Activated CD4-positive, alpha-beta T cell treated with anti-CD3 and anti-CD28 coated beads for 48 hours (primary cell): ENCODE measurements at regions not wholly inside any gene's neighbourhood (a gene's known extent, or its start where the extent isn't known, plus 50 kb on each side); places are given as distances from the start of the nearest gene placed in this dataset.
"Not testable (repeated sequence)": the region's sequence is repeated elsewhere in the genome, so short reads cannot be mapped to it uniquely, and the experiment has no call there.

Experiments used
- DNase-seq: peaks from one replicate; pipeline ENCODE4 v3.0.0-alpha.2; 2020

DNA sequence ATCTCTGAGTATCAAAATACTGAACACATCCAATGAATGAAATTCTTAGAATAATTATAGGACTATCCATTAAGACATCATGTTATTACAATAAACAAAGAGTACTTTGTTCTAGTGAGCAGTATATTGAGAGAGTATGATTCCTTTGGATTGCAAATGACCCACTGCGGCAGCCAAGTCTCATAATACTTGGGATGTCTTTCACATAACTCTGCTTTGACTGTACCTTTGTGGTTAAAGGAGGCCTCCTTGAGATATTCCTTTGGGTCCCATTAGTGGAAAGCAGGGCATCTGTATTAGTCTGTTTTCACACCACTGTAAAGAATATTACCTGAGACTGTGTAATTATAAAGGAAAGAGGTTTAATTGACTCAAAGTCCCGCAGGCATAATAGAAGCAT is 593.8 kb downstream of the TRHDE start:
- no peak for DNase-seq

DNA sequence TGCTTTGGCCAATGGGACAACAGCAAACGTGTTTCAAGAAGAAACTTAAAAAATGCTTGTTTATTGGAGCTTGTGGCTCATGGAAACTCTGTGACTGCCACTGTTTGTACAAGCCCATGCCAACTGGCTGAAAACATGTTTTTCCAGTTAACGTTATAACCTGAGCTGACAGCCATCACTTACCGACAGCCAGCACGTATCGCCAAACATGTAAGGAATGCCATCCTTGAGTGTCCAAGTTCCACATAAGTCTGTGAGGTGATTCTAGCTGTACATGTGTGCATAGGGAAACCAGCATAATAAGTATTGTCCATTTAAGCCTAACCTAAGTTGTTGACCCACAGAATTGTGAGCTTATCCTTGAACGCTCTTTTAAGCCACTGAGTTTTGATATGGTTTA is 596.9 kb downstream of the TRHDE start:
- no peak for DNase-seq

DNA sequence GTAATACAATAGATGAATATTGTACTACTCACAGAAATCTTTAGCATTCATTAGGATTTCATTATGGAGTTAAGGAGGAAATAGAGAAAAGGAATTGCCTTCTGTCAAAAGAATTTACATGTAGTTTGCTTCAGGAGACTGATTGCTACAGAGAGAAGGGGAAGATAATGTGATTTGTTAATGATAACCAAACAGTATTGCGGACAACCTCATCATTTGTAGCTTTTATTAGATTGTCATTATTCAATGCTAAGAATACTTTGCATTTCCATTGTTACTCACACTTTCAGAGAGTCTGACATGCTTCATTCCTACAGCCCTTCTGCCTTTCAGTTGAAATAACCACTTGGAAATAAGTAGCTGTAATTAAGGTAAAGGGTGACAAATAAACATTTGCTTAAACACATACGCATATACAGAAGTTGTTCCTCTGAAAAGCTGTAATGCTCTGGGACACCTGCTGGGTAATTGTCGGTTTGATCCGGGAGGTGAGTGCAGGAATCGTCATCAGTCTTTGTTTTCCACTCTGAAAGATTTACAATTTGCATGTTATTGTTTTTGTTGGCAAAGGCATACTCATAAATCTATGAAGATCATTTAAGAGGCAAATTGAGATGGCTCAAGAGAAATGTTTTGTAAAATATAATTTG is 600.2 kb downstream of the TRHDE start:
- no peak for DNase-seq

DNA sequence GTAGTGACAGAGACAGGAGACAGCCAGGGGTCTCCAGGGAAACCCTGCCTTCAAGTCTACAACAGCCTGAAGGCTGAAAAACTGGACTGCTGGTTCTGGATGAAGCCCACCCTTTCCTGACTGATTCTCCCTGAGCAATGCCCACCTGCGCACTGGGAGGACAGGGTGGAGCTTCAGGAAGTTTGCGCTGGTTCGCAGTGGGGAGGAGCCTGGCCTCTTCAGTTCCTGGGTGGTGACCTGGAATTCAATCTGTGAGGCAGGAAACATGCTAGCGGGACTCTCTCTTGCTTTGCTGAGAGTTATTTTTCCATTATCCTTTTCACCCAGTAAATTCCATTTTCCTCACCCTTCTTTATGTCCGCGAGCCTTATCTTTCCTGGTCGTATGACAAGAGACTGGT is 600.8 kb downstream of the TRHDE start:
- DNase-seq = no peak

DNA sequence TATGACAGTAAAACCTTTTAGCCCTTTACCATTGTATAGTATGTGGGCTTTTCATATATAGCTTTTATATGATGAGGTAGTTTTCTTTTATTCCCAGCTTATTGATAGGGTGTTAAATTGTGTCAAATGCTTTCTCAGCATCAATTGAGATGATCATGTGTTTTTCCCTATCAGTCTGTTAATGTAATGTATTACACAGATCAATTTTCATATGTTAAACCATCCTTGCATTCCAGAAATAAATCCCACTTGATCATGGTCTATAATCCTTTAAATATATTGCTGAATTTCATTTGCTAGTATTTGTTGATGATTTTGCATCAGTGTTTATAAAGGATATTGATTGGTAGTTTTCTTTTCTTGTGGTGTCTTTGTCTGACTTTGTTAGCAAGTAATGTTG is 603.9 kb downstream of the TRHDE start:
- DNase-seq = no peak

DNA sequence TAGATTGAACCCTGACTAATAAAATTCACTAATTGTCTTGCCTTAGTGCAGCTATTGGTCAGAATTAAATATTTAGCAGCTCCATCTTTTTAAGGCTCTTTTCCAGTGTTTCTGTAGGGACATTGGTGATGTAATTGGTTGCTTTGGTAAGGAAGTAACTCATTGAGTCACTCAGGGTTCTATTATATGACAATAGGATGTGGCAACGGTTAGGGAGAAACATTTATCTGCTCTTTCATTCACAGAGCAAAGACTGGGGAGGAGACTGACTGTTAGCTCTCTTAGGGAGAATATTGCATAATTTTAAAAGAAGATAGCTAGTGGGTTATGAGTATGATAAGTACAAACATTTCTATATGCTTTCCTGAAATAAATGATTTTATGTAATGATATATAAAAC is 616.5 kb downstream of the TRHDE start:
- no peak for DNase-seq

DNA sequence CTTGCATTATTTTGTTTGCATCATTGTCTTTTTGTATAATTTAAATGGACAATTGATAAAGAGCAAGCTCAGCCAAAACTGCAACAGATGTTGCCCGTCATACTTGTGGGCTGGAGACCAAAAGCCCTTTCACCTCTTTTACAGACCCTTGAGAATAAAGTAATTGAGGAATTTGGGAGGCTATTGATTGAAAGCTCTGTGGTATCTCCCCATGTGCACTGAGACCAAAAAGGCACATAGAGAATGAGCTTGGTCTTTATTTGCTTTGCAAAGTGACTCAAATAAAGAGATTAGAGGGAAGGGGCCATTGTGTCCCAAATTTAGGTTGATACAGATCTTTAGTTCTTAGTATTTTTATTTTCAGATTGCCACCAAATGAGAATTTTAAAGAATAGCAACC is 617.6 kb downstream of the TRHDE start:
- DNase-seq = no peak

DNA sequence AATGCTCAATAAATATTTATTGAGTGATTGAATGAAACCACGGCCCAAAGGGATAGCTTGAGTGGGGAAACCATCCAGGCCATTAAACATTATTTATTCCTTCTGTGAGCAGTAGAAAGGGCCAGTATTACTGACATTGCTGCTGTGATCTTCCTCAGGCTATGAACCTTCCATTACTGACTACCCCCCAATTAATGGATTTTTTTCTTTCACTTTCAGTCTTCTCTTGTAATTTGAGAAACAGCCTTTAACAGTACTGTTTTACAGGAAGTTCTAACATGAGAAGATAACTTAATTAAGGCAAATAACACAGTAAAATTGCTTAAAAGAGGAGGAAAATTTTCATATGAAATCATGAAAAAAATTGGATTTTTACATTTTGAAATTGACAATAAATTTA is 629.5 kb downstream of the TRHDE start:
- DNase-seq = no peak

DNA sequence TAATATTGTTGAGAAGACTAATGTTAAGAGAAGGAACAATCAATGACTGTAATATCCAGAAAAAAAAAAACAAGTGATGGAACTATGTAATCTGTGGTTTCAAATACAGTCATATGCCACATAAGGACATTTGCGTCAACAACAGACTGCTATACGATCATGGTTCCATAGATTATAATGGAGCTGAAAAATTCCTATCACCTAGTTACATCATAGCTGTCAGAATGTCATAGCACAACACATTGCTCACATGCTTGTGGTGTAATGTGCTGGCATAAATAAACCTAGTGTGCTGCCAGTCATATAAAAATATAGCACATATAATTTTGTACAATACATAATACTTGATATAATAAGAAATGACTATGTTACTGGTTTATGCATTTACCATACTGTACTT is 653.5 kb downstream of the TRHDE start:
- DNase-seq = no peak

DNA sequence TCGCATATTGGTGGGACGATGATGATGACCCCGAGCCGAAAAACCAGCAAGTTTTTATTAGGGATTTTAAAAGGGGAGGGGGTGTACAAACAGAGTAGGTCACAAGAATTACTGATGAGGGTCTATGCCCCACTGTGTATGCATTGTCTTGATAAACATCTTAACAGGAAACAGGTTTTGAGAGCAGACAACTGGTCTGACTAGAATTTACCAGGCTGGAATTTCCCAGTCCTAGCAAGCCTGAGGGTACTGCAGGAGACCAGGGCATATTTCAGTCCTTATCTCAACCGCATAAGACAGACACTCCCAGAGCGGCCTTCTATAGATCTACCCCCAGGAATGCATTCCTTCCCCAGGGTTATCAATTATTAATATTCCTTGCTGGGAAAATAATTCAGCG is 659.7 kb downstream of the TRHDE start:
- DNase-seq = not testable (repeated sequence)

DNA sequence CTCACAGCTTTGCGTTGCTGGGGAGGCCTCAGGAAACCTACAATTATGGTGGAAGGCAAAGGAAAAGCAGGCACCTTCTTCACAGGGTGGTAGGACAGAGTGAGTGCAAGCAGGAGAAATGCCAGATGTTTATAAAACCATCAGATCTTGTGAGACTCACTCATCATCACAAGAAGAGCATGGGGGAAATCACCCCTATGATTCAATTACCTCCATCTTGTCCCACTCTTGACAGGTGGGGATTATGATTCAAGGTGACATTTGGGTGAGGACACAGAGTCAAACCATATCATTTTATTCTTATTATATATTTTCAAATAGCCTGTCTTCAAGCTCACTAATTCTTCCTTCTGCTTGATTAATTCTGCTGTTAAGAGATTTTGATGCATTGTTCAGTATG is 665.3 kb downstream of the TRHDE start:
- no peak for DNase-seq

DNA sequence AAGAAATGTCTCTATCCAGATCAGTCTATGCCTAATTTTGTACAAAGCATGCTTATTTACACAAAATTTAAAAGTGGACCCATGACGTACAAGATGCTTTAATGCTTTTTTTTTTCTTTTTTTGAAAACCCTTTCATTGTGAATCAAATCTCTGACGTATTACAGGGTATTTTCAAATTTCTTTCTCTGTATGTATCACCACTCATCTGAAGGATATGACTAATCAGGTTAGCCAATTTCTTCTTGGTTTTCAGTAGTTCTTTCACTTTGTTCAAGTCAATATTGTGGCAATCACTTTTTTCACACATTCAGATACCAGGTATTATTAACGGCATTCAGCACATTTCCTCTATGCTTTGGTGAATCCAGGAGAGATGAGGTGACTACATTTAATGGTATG is 685.3 kb downstream of the TRHDE start:
- DNase-seq = no peak

DNA sequence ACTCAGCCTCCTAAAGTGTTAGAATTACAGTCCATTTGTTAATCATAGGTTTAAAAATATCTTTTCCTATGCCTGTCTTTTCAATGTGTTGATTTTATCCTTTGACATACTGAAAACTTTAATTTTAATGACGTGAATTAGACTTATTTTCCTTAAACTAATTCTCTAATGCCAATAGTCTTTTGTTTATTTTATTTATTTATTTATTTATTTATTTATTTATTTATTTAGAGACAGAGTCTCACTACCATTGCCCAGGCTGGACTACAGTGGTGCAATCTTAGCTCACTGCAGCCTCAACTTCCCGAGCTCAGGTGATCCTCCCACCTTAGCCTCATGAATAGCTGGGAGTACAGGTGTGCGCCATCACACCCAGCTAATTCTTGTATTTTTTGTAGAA is 694.5 kb downstream of the TRHDE start:
- no peak for DNase-seq

DNA sequence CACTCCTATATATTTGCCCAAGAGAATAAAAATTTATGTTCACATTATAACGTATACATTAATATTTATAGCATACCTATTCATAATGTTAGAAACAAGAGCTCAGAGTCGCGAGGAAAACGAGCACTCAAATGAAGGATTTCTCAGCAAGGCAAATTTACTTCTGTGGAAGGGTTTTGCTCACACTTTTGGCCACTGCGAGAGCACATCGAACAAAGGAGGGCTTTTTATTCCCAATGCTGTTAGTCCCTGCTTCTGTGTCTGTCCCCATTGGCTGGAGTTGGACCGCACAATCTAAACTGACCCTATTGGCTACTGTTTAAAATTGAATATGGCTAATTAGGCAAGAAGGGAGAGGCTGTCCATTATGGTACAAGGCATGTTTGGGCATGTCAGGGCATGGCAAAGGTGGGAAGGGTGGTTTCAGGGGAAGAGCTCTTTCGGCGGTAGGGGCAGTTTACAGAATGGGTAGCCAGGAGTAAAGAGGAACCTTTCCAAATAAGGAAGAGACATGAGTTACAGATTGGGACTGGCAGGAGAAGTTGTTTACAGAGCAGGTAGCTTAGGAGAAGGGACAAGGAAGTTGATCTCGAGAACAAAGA is 702.9 kb downstream of the TRHDE start:
- no peak for DNase-seq

DNA sequence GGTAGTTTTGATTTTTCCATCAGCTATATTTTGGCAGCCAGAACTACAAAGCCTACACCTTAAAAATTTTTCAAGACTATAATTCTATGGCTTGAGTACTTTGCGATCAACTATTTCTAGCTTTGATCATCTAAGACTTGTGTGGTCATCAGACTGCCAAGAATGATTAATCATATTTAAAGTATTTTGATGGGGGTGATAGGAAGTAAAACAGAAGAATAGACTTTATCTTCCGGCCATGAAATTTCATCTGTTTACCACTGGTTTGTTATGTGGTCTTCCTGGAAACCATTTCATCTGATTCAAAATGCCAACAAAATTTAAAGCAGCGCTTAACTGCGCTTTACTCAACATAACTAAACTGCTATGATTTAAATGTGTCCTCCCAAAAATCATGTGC is 706.8 kb downstream of the TRHDE start:
- no peak for DNase-seq

DNA sequence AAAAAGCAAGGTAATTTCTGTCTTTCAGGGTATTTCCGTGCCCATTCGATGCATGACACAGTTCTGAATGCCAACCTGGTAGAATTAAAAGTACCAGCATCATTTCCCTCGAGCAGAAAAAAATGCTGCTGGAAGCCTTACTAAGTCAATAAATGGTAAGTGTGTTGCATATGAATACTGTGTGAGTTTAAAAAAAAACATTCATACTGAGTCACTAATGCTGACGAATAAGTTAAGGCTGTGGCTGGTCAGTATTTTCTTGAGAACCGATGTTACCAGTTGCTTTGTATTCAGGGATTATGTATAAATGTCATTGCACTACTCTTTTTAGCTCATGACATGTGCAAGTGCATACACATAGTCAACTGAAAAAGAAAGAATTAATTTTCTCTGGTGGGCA is 710.2 kb downstream of the TRHDE start:
- DNase-seq = no peak

DNA sequence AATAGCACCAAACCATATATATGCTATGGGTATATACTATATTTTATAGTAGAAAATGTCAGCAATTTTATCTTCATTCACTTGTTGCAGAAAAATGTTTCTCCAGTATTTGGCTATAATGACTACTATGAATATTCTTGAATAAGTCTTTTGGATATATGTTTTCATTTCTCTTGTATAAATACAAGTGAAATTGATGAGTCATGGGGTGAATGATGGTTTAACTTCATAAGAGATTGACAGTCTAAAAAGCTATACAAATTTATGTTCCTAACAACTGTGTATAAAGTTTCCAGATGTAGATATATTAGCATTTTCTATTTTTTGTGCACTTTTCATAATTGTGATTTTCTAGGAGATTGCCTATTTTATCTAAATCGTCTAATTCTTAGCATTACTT is 714.8 kb downstream of the TRHDE start:
- no peak for DNase-seq

DNA sequence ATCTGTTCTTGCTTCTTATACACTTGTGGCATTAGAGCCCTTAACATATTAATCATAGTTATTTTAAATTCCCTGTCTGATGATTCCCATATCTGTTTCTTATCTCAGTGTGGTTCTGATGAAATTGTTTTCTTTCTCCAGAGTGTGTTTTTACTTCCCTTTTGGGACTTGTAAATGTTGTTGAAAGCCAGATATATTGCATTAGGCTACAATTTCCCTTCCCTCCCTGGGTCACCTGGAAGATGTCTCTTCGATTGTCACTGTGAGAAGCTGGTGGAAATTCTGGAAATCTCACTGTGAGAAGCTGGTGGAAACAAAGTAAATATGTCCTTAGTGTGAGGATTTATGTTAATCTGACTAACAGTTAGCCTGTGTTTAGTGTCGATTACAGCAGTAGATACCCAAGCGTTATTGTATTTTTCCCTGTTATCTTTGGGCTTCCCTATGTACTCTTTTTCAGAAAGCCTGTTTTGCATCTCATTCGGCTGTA is 717.3 kb downstream of the TRHDE start:
- no peak for DNase-seq

DNA sequence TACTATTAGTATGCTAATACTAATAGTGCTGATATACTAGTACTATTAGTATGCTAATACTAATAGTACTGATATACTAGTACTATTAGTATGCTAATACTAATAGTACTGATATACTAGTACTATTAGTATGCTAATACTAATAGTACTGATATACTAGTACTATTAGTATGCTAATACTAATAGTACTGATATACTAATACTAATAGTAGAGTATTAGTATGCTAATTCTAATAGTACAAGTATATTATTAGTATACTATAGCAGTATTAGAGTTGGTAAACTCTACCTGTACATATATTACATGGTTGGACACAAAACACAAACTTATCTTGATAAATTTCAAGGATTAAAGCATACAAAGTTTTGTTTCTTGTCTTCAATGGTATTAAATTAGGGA is 722.9 kb downstream of the TRHDE start:
- not testable (repeated sequence) for DNase-seq

DNA sequence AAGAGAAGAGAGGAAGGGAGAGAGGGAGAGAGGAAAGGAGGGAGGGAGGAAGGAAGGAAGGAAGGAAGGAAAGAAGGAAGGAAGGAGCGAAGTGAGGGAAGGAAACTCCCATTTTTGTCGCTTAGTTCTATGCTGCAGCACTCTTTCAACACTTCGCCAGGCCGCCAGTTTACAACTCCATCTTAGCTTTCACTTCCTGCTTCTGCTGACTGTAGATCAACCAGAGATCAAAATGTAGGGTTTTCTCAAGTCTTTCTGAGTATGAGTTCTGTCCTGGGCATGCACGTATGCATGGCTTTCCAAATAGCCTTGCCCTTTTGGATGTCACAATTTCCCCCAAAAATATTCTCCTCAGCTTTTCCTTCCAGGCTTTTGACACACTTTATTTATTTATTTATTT is 723.4 kb downstream of the TRHDE start:
- DNase-seq = no peak

DNA sequence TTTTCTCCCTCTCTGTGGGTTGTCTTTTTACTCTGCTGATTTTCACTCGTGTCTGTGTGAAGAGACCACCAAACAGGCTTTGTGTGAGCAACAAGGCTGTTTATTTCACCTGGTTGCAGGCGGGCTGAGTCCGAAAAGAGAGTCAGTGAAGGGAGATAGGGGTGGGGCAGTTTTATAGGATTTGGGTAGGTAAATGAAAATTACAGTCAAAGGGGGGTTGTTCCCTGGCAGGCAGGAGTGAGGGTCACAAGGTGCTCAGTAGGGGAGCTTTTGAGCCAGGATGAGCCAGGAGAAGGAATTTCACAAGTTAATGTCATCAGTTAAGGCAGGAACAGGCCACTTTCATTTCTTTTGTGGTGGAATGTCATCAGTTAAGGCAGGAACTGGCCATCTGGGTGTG is 729.6 kb downstream of the TRHDE start:
- DNase-seq = not testable (repeated sequence)

DNA sequence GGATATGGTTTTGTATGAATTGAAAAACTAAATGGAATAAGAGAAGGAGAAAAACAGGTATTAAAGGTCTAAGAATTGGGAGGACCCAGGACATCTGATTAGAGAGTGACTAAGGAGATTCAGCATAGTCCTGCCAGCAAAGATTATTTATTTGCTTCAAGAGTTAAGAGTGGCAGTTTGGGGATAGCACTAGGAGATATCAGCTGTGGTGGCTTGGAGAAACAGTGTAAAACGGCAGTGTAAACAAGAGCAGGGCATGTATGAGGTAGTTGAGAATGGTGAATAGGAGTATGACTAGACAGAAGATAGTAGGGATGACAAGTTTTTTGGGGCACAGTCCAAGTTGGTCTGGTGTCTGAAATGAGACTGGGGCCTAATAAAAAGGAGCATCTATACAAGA is 730.3 kb downstream of the TRHDE start:
- not testable (repeated sequence) for DNase-seq

DNA sequence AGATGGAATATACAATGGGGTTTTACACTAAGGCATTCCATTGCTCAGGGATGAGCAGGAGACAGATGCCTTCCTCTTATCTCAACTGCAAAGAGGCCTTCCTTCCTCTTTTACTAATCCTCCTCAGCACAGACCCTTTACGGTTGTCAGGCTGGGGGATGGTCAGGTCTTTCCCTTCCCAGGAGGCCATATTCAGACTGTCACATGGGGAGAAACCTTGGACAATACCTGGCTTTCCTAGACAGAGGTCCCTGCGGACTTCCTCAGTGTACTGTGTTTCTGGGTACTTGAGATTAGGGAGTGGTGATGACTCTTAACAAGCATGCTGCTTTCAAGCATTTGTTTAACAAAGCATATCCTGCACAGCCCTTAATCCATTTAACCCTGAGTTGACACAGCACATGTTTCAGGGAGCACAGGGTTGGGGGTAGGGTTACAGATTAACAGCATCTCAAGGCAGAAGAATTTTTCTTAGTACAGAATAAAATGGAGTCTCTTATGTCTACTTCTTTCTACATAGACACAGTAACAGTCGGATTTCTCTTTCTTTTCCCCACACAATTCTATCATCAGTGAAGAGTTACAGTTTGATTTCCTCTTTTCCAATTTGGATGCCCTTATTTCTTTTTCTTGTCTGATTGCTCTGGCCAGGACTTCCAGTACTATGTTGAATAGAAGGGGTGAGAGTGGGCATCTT is 737.1 kb downstream of the TRHDE start:
- DNase-seq = not testable (repeated sequence)

DNA sequence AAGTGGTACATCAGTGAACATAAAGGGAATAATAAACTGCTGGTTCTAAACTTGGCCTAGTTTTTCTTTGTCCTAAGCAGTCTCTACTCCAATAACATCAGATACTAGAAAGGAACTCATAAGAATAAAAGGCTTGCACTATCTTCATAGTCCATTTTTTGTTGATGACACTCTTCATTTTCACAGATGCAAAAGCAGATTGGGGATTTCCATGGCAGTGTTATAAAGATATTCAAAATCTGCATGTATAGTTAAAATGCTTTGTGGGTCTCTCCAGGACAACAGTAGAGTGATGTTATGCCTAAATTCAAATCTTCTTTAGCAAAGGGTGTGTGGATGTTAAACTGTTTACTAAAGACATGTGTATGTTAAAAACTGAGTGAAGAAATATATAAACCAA is 745.8 kb downstream of the TRHDE start:
- DNase-seq = no peak

DNA sequence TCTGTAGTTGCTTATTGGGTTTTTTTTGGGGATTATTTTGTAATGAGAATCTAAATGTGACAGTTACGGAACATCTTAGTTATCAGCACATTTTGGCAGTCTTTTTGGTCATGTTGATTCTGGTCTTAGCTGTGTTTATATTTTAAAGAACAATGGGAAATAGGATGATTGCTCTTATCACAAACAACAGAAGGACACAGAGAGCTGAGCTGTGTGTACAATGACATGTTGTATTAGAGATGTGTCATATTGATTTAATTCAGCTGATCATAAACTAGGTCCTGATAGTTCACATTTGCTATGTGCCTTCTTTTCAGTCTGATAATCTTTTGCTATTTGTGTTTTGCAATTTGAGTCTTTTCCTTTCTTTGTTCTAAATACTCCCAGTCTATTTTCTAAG is 781.7 kb downstream of the TRHDE start:
- DNase-seq = no peak
